ENCODE measurements at regions not wholly inside any gene's neighbourhood (a gene's known extent, or its start where the extent isn't known, plus 50 kb on each side); places are given as distances from the start of the nearest gene placed in this dataset.

- no peaks in the 10 kb centered on the region for H3K36me3 Mint-ChIP-seq
- intact Hi-C loops (cut with micrococcal nuclease) = no loop called here
These were observed 76.5 kb downstream of the DDIT4L start for GRCh38 chr4:100113732-100114131.

GRCh38 chr4:100113096-100113495, 77.2 kb downstream of the DDIT4L start:
- Histone ChIP-seq H3K27me3 (ENCODE audit: control insufficient read depth, insufficient read depth, low read length) (peaks cover under 1% of the 10 kb centered on the region), H3K9me3 (ENCODE audit: control insufficient read depth, insufficient read depth, low read length) (no peaks in the 10 kb centered on the region), H3K4me1 (ENCODE audit: control insufficient read depth, insufficient read depth, low read length) (no peaks in the 10 kb centered on the region), H3K4me3 (ENCODE audit: low read length) (no peak overlapping the region), H3K27ac (ENCODE audit: low read length) (no peak overlapping the region), H3K36me3 (ENCODE audit: control insufficient read depth, insufficient read depth, low read length) (no peaks in the 10 kb centered on the region)
- Mint-ChIP-seq H3K27me3 (ENCODE audit: low read depth in 2 of 2) (no peaks in the 10 kb centered on the region), H3K27ac (no peak overlapping the region), H3K9me3 (no peaks in the 10 kb centered on the region), H3K36me3 (no peaks in the 10 kb centered on the region), H3K4me1 (no peaks in the 10 kb centered on the region), H3K4me3 (no peak overlapping the region)
- ATAC-seq (no peak), DNase-seq (no peak)
- intact Hi-C loops (cut with micrococcal nuclease) = no loop called here
- 100% methylated on average over 1 of the region's 1 CpG for WGBS (ENCODE audit: insufficient coverage)
- no peak for TF ChIP-seq CTCF (IDR thresholded peaks at IDR 0.05)

More at GRCh38 chr4:100113732-100114131, 76.5 kb downstream of the DDIT4L start:
- TF ChIP-seq CTCF (IDR thresholded peaks at IDR 0.05) = no peak
- ATAC-seq (no peak), DNase-seq (no peak)
- no peaks in the 10 kb centered on the region for H3K36me3 ChIP-seq (ENCODE audit: control insufficient read depth, insufficient read depth, low read length)
- H3K9me3 ChIP-seq (ENCODE audit: control insufficient read depth, insufficient read depth, low read length) = no peaks in the 10 kb centered on the region
- Mint-ChIP-seq H3K9me3 (no peaks in the 10 kb centered on the region), H3K27ac (no peak overlapping the region), H3K27me3 (ENCODE audit: low read depth in 2 of 2) (no peaks in the 10 kb centered on the region), H3K4me1 (no peaks in the 10 kb centered on the region), H3K4me3 (no peak overlapping the region)
- H3K4me1 ChIP-seq (ENCODE audit: control insufficient read depth, insufficient read depth, low read length) = no peaks in the 10 kb centered on the region
- WGBS (ENCODE audit: insufficient coverage) = 75% methylated on average over 2 of the region's 2 CpGs
- H3K27ac ChIP-seq (ENCODE audit: low read length) = no peak overlapping the region
- H3K4me3 ChIP-seq (ENCODE audit: low read length) = no peak overlapping the region
- H3K27me3 ChIP-seq (ENCODE audit: control insufficient read depth, insufficient read depth, low read length) = peaks cover 2% of the 10 kb centered on the region

DNA sequence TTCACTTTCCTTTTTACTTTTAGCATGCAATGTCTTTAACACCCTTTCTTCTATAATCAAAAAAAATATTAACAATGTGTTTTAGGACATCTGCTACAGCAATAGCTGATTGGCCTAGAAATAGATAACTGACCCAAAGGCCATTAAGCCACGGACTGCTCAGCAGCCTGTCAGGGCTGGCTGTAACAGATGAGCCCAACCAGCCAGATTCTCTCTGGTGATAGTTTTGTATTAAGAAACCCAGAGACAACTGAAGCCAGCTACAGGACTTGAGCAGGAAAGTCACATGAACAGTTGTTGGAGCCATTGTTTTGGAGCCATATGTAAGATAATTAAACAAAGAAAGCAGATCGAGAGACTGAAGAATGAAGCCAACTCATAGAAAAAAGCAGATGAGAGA, 80.3 kb downstream of the DDIT4L start:
- no peaks in the 10 kb centered on the region for H3K27me3 ChIP-seq (ENCODE audit: control insufficient read depth, insufficient read depth, low read length)
- intact Hi-C loops (cut with micrococcal nuclease) = no loop called here
- WGBS (ENCODE audit: insufficient coverage) = 88% methylated on average over 2 of the region's 2 CpGs

More for the DNA sequence above, 80.3 kb downstream of the DDIT4L start:
- H3K4me1 Mint-ChIP-seq = peaks cover 12 to 15% of the 10 kb centered on the region in 2 donors
- TF ChIP-seq CTCF (IDR thresholded peaks at IDR 0.05) = no peak
- H3K4me3 Mint-ChIP-seq = no peak overlapping the region
- H3K27me3 Mint-ChIP-seq (ENCODE audit: low read depth in 2 of 2) = no peaks in the 10 kb centered on the region
- Histone ChIP-seq H3K4me1 (ENCODE audit: control insufficient read depth, insufficient read depth, low read length) (peaks cover 10% of the 10 kb centered on the region), H3K9me3 (ENCODE audit: control insufficient read depth, insufficient read depth, low read length) (no peaks in the 10 kb centered on the region), H3K36me3 (ENCODE audit: control insufficient read depth, insufficient read depth, low read length) (no peaks in the 10 kb centered on the region), H3K27ac (ENCODE audit: low read length) (no peak overlapping the region), H3K4me3 (ENCODE audit: low read length) (no peak overlapping the region)
- H3K36me3 Mint-ChIP-seq = no peaks in the 10 kb centered on the region
- no peak for ATAC-seq
- H3K9me3 Mint-ChIP-seq = no peaks in the 10 kb centered on the region
- no peak overlapping the region for H3K27ac Mint-ChIP-seq
- DNase-seq = no peak
